Uterus (tissue), 3 donors: ENCODE measurements at regions not wholly inside any gene's neighbourhood (a gene's known extent, or its start where the extent isn't known, plus 50 kb on each side); places are given as distances from the start of the nearest gene placed in this dataset.

Experiments used
- DNase-seq, 2 donors: peaks; one replicate each; pipeline ENCODE4 v3.0.0-alpha.2; 2019 to 2020
- H3K27ac ChIP-seq, 2 donors: fragments of 200-600 bp; sonication (generic); 1 replicate in 1 of 2; 2 replicates in 1 of 2; pipeline ENCODE4 v1.5.1; 2016 to 2018
- H3K27me3 ChIP-seq, 2 donors: fragments of 200-600 bp; sonication (generic); one replicate each; pipeline ENCODE4 v1.5.1; 2018 to 2019; ENCODE audit warnings: control low read depth in 1 of 2
- H3K36me3 ChIP-seq, 2 donors: fragments of 200-600 bp; sonication (generic); one replicate each; pipeline ENCODE4 v1.5.1; 2019; ENCODE audit warnings: control low read depth in 1 of 2
- H3K4me1 ChIP-seq, 2 donors: fragments of 200-600 bp; sonication (generic); one replicate each; pipeline ENCODE4 v1.5.1; 2018 to 2019; ENCODE audit warnings: control low read depth in 1 of 2
- H3K4me3 ChIP-seq, 2 donors: fragments of 200-600 bp; sonication (generic); 1 replicate in 1 of 2; 2 replicates in 1 of 2; pipeline ENCODE4 v1.5.1; 2018 to 2019; ENCODE audit warnings: mild to moderate bottlenecking in 1 of 2
- H3K9me3 ChIP-seq, 2 donors: fragments of 200-600 bp; sonication (generic); one replicate each; pipeline ENCODE4 v1.5.1; 2019; ENCODE audit warnings: control low read depth in 1 of 2
- CTCF ChIP-seq, 4 experiments: fragments of 200-600 bp in 2 of 4; fragments of 450-650 bp in 2 of 4; sonication (generic) in 2 of 4; IDR thresholded peaks; one replicate each; pipeline ENCODE4 v1.5.1; 2016 to 2019; ENCODE audit warnings: antibody characterized with exemption in 4 of 4, mild to moderate bottlenecking in 2 of 4, moderate library complexity in 1 of 4
- POLR2A ChIP-seq, 2 donors: fragments of 450-650 bp; IDR thresholded peaks; one replicate each; pipeline ENCODE4 v1.6.1; 2016; ENCODE audit warnings: antibody characterized with exemption in 2 of 2, mild to moderate bottlenecking in 1 of 2, moderate library complexity in 1 of 2
- intact Hi-C: fragments of 100-400 bp; cut with DNase I; formaldehyde crosslinking; loops from one replicate; pipeline ENCODE4 v1.15.1; 2023; ENCODE audit warnings: low total_unique reads
- donor health status: DM: yes; HTN: yes; CAD: no.

GRCh38 chr21:16072221-16072620 is 342.4 kb downstream of the USP25 start:
- peak overlapping the region; percentile 90 to 91 for H3K27ac ChIP-seq
- H3K9me3 ChIP-seq, result no peaks in the 10 kb centered on the region
- no peak for TF ChIP-seq CTCF (IDR thresholded peaks at IDR 0.05)
- no peak for TF ChIP-seq POLR2A (IDR thresholded peaks at IDR 0.05)
- DNase-seq, result no peak
- H3K4me3 ChIP-seq, result peak overlapping the region; percentile 34 to 40
- no peaks in the 10 kb centered on the region for H3K27me3 ChIP-seq
- H3K36me3 ChIP-seq, result no peaks in the 10 kb centered on the region
- intact Hi-C loops, result no loop called here
- H3K4me1 ChIP-seq, result no peaks in the 10 kb centered on the region

- intact Hi-C loops, result no loop called here
- no peaks in the 10 kb centered on the region for H3K36me3 ChIP-seq
- no peaks in the 10 kb centered on the region for H3K9me3 ChIP-seq
- TF ChIP-seq CTCF (IDR thresholded peaks at IDR 0.05), result no peak
- no peak for TF ChIP-seq POLR2A (IDR thresholded peaks at IDR 0.05)
- no peaks in the 10 kb centered on the region for H3K4me1 ChIP-seq
- peak; percentile 48 to 81 for DNase-seq
- no peaks in the 10 kb centered on the region for H3K27me3 ChIP-seq
- peak overlapping the region; percentile 21 to 34 for H3K4me3 ChIP-seq
- H3K27ac ChIP-seq, result peak overlapping the region; percentile 90 to 91
Measured at GRCh38 chr21:16072737-16073136, 343.0 kb downstream of the USP25 start.

- TF ChIP-seq CTCF (IDR thresholded peaks at IDR 0.05), result no peak
- TF ChIP-seq POLR2A (IDR thresholded peaks at IDR 0.05), result no peak
- intact Hi-C loops, result no loop called here
- Histone ChIP-seq H3K27me3 (no peaks in the 10 kb centered on the region), H3K27ac (peak overlapping the region; percentile 90 to 91), H3K4me1 (no peaks in the 10 kb centered on the region), H3K36me3 (no peaks in the 10 kb centered on the region), H3K9me3 (no peaks in the 10 kb centered on the region), H3K4me3 (peak overlapping the region; percentile 21 to 34)
- no peak for DNase-seq
Measured at GRCh38 chr21:16073586-16073985, 343.8 kb downstream of the USP25 start.

- no peak for TF ChIP-seq CTCF (IDR thresholded peaks at IDR 0.05)
- TF ChIP-seq POLR2A (IDR thresholded peaks at IDR 0.05), result no peak
- no peaks in the 10 kb centered on the region for H3K27me3 ChIP-seq
- no peaks in the 10 kb centered on the region for H3K36me3 ChIP-seq
- H3K4me3 ChIP-seq, result no peak overlapping the region
- H3K27ac ChIP-seq, result peak overlapping the region; percentile 90 to 91
- peaks cover 0 to 8% of the 10 kb centered on the region in 2 donors for H3K4me1 ChIP-seq
- H3K9me3 ChIP-seq, result no peaks in the 10 kb centered on the region
- no peak for DNase-seq
- intact Hi-C loops, result no loop called here
Measured at GRCh38 chr21:16074950-16075489, 345.2 kb downstream of the USP25 start.

- Histone ChIP-seq H3K9me3 (no peaks in the 10 kb centered on the region), H3K36me3 (no peaks in the 10 kb centered on the region), H3K4me3 (no peak overlapping the region), H3K27me3 (no peaks in the 10 kb centered on the region), H3K27ac (peak overlapping the region; percentile 90 to 91), H3K4me1 (peaks cover 0 to 15% of the 10 kb centered on the region in 2 donors)
- no peak for DNase-seq
- intact Hi-C loops, result no loop called here
- TF ChIP-seq POLR2A (IDR thresholded peaks at IDR 0.05) (no peak), CTCF (IDR thresholded peaks at IDR 0.05) (no peak)
Measured at GRCh38 chr21:16075649-16076282, 346.0 kb downstream of the USP25 start.
